MCF 10A (cell line): ENCODE measurements at regions not wholly inside any gene's neighbourhood (a gene's known extent, or its start where the extent isn't known, plus 50 kb on each side); places are given as distances from the start of the nearest gene placed in this dataset.

ENCODE experiments used
- BruUV-seq: library from RNA; stranded (reverse); fragments of 400-500 nt; replicated peaks from 2 replicates; lab custom pipeline; 2021; lab: Mats Ljungman, UMichigan
- CTCF ChIA-PET: fragments of 300-600 bp; sonication (Branson Sonifier 250); formaldehyde crosslinking; extraction: SDS; loops from one replicate; lab custom pipeline; 2021; ENCODE audit warnings: antibody characterized with exemption, inconsistent platforms; lab: Yijun Ruan, JAX
- POLR2A ChIA-PET: fragments of 300-600, 350-650 bp; sonication (Branson Sonifier 250); formaldehyde crosslinking; extraction: SDS; loops from one replicate; lab custom pipeline; 2020; ENCODE audit warnings: antibody characterized with exemption, inconsistent platforms; lab: Yijun Ruan, JAX
- DNase-seq: peaks from one replicate; pipeline ENCODE4 v3.0.0-alpha.2; 2018; ENCODE audit not compliant: unreplicated experiment
- H3K27ac Mint-ChIP-seq: one replicate; pipeline ENCODE4 v1.8.0; 2022; ENCODE audit warnings: mild to moderate bottlenecking, low read depth, mixed read lengths; ENCODE audit not compliant: unreplicated experiment
- H3K27me3 Mint-ChIP-seq: one replicate; pipeline ENCODE4 v1.8.0; 2022; ENCODE audit warnings: mixed read lengths; ENCODE audit not compliant: insufficient read depth, unreplicated experiment
- H3K36me3 Mint-ChIP-seq: one replicate; pipeline ENCODE4 v1.8.0; 2022; ENCODE audit warnings: mild to moderate bottlenecking, moderate library complexity, mixed read lengths; ENCODE audit not compliant: insufficient read depth, unreplicated experiment
- H3K4me1 Mint-ChIP-seq: one replicate; pipeline ENCODE4 v1.8.0; 2022; ENCODE audit warnings: mixed read lengths; ENCODE audit not compliant: insufficient read depth, unreplicated experiment
- H3K4me3 Mint-ChIP-seq: one replicate; pipeline ENCODE4 v1.8.0; 2022; ENCODE audit warnings: mild to moderate bottlenecking, moderate library complexity, mixed read lengths; ENCODE audit not compliant: unreplicated experiment
- H3K9me3 Mint-ChIP-seq: one replicate; pipeline ENCODE4 v1.8.0; 2022; ENCODE audit warnings: mixed read lengths; ENCODE audit not compliant: unreplicated experiment
- CTCF ChIP-seq: fragments of 200-600 bp; IDR thresholded peaks from one replicate; pipeline ENCODE4 v1.8.0; 2022; ENCODE audit warnings: antibody characterized with exemption, mild to moderate bottlenecking; ENCODE audit not compliant: unreplicated experiment
- intact Hi-C: fragments of 100-400 bp; cut with micrococcal nuclease; formaldehyde crosslinking; loops from 2 replicates; pipeline ENCODE4 v1.14.1; 2022

DNA sequence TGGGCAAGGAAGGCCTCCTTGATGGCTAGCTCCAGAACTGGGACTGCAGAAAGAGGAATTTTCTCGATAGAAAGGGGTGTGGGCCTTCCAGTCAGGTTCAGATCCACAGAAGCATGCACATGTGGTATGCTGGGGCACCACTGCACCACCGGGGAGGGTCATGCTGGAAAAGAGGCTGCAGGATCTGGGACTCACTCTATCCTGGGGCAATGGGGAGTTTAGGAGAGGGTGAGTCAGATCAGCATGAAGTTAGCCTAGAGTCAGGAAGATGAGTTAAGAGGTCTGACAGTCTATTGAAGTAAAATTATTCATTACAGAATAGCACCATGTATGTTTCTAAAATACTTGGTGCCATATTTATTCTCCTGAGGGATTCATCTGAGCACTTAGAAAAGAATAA lies 130.2 kb upstream of the TOPAZ1 start:
- no peak overlapping the region for H3K27ac Mint-ChIP-seq
- ChIA-PET POLR2A (no interaction called here), CTCF (interaction anchor here (0.6 kb wide), 1 partner anchor 400 kb away, joined by 3 read pairs; no protein-coding TSS in a partner anchor)
- no peaks in the 10 kb centered on the region for H3K36me3 Mint-ChIP-seq
- H3K9me3 Mint-ChIP-seq, result no peaks in the 10 kb centered on the region
- BruUV-seq, result no TSS peak
- peaks cover 16% of the 10 kb centered on the region for H3K4me1 Mint-ChIP-seq
- no peak overlapping the region for H3K4me3 Mint-ChIP-seq
- intact Hi-C loops, result no loop called here
- H3K27me3 Mint-ChIP-seq, result no peaks in the 10 kb centered on the region
- DNase-seq, result no peak
- TF ChIP-seq CTCF, result no peak

GRCh38 chr3:44114142-44114541 lies 127.5 kb upstream of the TOPAZ1 start:
- BruUV-seq, result no TSS peak
- CTCF ChIA-PET, result interaction anchor here (0.7 kb wide), 1 partner anchor 82 kb away, joined by 3 read pairs; no protein-coding TSS in a partner anchor
- Mint-ChIP-seq H3K4me1 (peaks cover 21% of the 10 kb centered on the region), H3K4me3 (no peak overlapping the region), H3K27ac (no peak overlapping the region), H3K36me3 (no peaks in the 10 kb centered on the region), H3K27me3 (no peaks in the 10 kb centered on the region), H3K9me3 (no peaks in the 10 kb centered on the region)
- TF ChIP-seq CTCF, result no peak
- POLR2A ChIA-PET, result interaction anchor here (2.5 kb wide), 1 partner anchor 17 kb away, joined by 6 read pairs; no protein-coding TSS in a partner anchor
- no peak for DNase-seq
- intact Hi-C loops, result no loop called here

- TF ChIP-seq CTCF, result no peak
- peak overlapping the region; percentile 19 for H3K4me3 Mint-ChIP-seq
- no peaks in the 10 kb centered on the region for H3K36me3 Mint-ChIP-seq
- no peaks in the 10 kb centered on the region for H3K27me3 Mint-ChIP-seq
- H3K4me1 Mint-ChIP-seq, result peaks cover 19% of the 10 kb centered on the region
- POLR2A ChIA-PET, result no interaction called here
- no peaks in the 10 kb centered on the region for H3K9me3 Mint-ChIP-seq
- intact Hi-C loops, result no loop called here
- H3K27ac Mint-ChIP-seq, result no peak overlapping the region
- no TSS peak for BruUV-seq
- no peak for DNase-seq
- CTCF ChIA-PET, result no interaction called here
Measured at GRCh38 chr3:44117239-44117638, 124.4 kb upstream of the TOPAZ1 start.

GRCh38 chr3:44117736-44118135 lies 124.0 kb upstream of the TOPAZ1 start:
- no peak for TF ChIP-seq CTCF
- Mint-ChIP-seq H3K4me1 (peaks cover 19% of the 10 kb centered on the region), H3K9me3 (no peaks in the 10 kb centered on the region), H3K27me3 (no peaks in the 10 kb centered on the region), H3K4me3 (peak overlapping the region; percentile 19), H3K36me3 (no peaks in the 10 kb centered on the region), H3K27ac (no peak overlapping the region)
- no TSS peak for BruUV-seq
- no peak for DNase-seq
- ChIA-PET POLR2A (no interaction called here), CTCF (no interaction called here)
- intact Hi-C loops, result no loop called here
